K562 (cell line): ENCODE measurements at regions not wholly inside any gene's neighbourhood (a gene's known extent, or its start where the extent isn't known, plus 50 kb on each side); places are given as distances from the start of the nearest gene placed in this dataset.

Experiments used
- ATAC-seq: fragments of 200-7000 bp; cut with Tn5 transposase; 3 replicates; pipeline ENCODE4 v1.9.1; 2020; ENCODE audit warnings: moderate library complexity
- BruUV-seq: library from RNA; stranded (reverse); fragments of 400-500 nt; replicated peaks from 2 replicates; lab custom pipeline; 2021; lab: Mats Ljungman, UMichigan
- CTCF ChIA-PET: fragments of 300-600 bp; formaldehyde crosslinking; extraction: SDS; loops from one replicate; lab custom pipeline; 2021; ENCODE audit warnings: low intra/inter-chr PET ratio; lab: Yijun Ruan, JAX
- POLR2A ChIA-PET: fragments of 300-600, 350-650 bp; sonication (Branson Sonifier 250); formaldehyde crosslinking; extraction: SDS; loops from one replicate; lab custom pipeline; 2021; ENCODE audit warnings: antibody characterized with exemption, inconsistent platforms; lab: Yijun Ruan, JAX
- DNase-seq, 4 experiments: peaks; one replicate each; pipeline versions ENCODE4 v3.0.0 to v3.0.0-alpha.2; 2011 to 2018; ENCODE audit warnings: low spot score in 3 of 4, mixed read lengths in 3 of 4; ENCODE audit errors: extremely low read depth in 1 of 4
- FAIRE-seq: peaks from 2 replicates; lab custom pipeline; 2011; peaks lifted over from hg19 to GRCh38; lab: Jason Lieb, UNC
- H2AFZ ChIP-seq: 2 replicates; pipeline ENCODE4 v1.6.0; 2011; ENCODE audit warnings: low read depth, low read length, control low read depth, inconsistent platforms
- H3K27ac ChIP-seq: fragments of 200-600 bp; 3 replicates; pipeline ENCODE4 v1.8.0; 2011; ENCODE audit warnings: low read depth, mild to moderate bottlenecking, control low read depth, inconsistent platforms, low read length, moderate library complexity, mixed read lengths; ENCODE audit errors: extremely low read depth
- H3K27me3 ChIP-seq, 2 experiments: fragments of 300-600 bp in 1 of 2; 2 replicates in 1 of 2; 3 replicates in 1 of 2; pipeline versions ENCODE4 v1.6.0 to v1.8.0; 2011; ENCODE audit warnings: inconsistent platforms in 2 of 2, low read length in 2 of 2, mild to moderate bottlenecking in 1 of 2, mixed read lengths in 1 of 2, moderate library complexity in 1 of 2; ENCODE audit not compliant: control insufficient read depth in 2 of 2, insufficient read depth in 2 of 2
- H3K36me3 ChIP-seq: fragments of 300-600 bp; 3 replicates; pipeline ENCODE4 v1.8.0; 2011; ENCODE audit warnings: mild to moderate bottlenecking, low read length, inconsistent platforms; ENCODE audit not compliant: control insufficient read depth, insufficient read depth
- H3K4me1 ChIP-seq, 2 experiments: fragments of 200-600 bp in 1 of 2; replicated peaks in 1 of 2; 2 replicates in 1 of 2; 3 replicates in 1 of 2; pipeline versions ENCODE4 v1.5.1 to v1.8.0; 2011; ENCODE audit warnings: inconsistent platforms in 2 of 2, low read length in 2 of 2, mild to moderate bottlenecking in 1 of 2, mixed read lengths in 1 of 2, moderate library complexity in 1 of 2; ENCODE audit not compliant: control insufficient read depth in 2 of 2, insufficient read depth in 2 of 2
- H3K4me2 ChIP-seq: 2 replicates; pipeline ENCODE4 v1.6.1; 2011; ENCODE audit warnings: low read length, control low read depth, inconsistent platforms, mixed read lengths; ENCODE audit not compliant: insufficient read depth
- H3K4me3 ChIP-seq: fragments of 200-600 bp; sonication (generic), shearing (Covaris generic); 2 replicates; pipeline ENCODE4 v1.5.1; 2016; ENCODE audit warnings: control low read depth, inconsistent platforms
- H3K79me2 ChIP-seq: fragments of 200-600 bp; 3 replicates; pipeline ENCODE4 v1.8.0; 2011; ENCODE audit warnings: low read length, inconsistent platforms; ENCODE audit not compliant: control insufficient read depth, insufficient read depth
- H3K9ac ChIP-seq, 2 experiments: 2 replicates each; pipeline versions ENCODE4 v1.6.0 to v1.6.1; 2011; ENCODE audit warnings: low read depth in 2 of 2, low read length in 2 of 2, control low read depth in 1 of 2, inconsistent platforms in 1 of 2, mild to moderate bottlenecking in 1 of 2, mixed read lengths in 1 of 2; ENCODE audit not compliant: insufficient read depth in 1 of 2
- H3K9me1 ChIP-seq: one replicate; pipeline ENCODE4 v1.6.0; 2011; ENCODE audit warnings: inconsistent platforms, mild to moderate bottlenecking, low read length, moderate library complexity; ENCODE audit not compliant: control insufficient read depth, insufficient read depth
- H3K9me3 ChIP-seq: replicated peaks from 2 replicates; pipeline ENCODE4 v1.5.1; 2011; ENCODE audit warnings: low read depth, low read length, inconsistent platforms; ENCODE audit not compliant: control insufficient read depth, insufficient read depth
- H4K20me1 ChIP-seq: replicated peaks from 2 replicates; pipeline ENCODE4 v1.6.1; 2011; ENCODE audit warnings: low read length, inconsistent platforms, mixed read lengths; ENCODE audit not compliant: control insufficient read depth, insufficient read depth
- ETV1 ChIP-seq: fragments of 450-650 bp; conservative IDR thresholded peaks from 2 replicates; pipeline ENCODE4 v1.6.1; 2016; ENCODE audit warnings: missing genetic modification characterization, control low read depth, low read depth, missing compliant biosample characterization
- NCOA6 ChIP-seq: fragments of 450-650 bp; IDR thresholded peaks from 2 replicates; pipeline ENCODE4 v1.6.1; 2017; ENCODE audit warnings: mild to moderate bottlenecking
- POLR2A ChIP-seq: fragments of 450-650 bp; conservative IDR thresholded peaks from 2 replicates; pipeline ENCODE4 v1.6.1; 2016
- RBM25 ChIP-seq: fragments of 200-400 bp; formaldehyde crosslinking; IDR thresholded peaks from 2 replicates; pipeline ENCODE4 v1.6.1; 2018; ENCODE audit warnings: low read length, low read depth, moderate library complexity; ENCODE audit not compliant: severe bottlenecking
- THRA ChIP-seq: fragments of 450-650 bp; IDR thresholded peaks from 2 replicates; pipeline ENCODE4 v1.6.1; 2017; ENCODE audit warnings: mild to moderate bottlenecking, moderate library complexity
- ZNF140 ChIP-seq: fragments of 250-450 bp; sonication (Bioruptor Pico); IDR thresholded peaks from 2 replicates; pipeline ENCODE4 v1.8.0; 2021; ENCODE audit warnings: moderate library complexity, mild to moderate bottlenecking, inconsistent platforms
- ZNF609 ChIP-seq: sonication (generic); formaldehyde crosslinking; IDR thresholded peaks from 2 replicates; pipeline ENCODE4 v1.8.1; 2023; ENCODE audit warnings: missing genetic modification reagents, mild to moderate bottlenecking, borderline replicate concordance
- WGBS: fragments of 100-300 bp; shearing (Covaris generic); methylation state at CpG from one replicate; pipeline ENCODE4 v1.1.6; 2016; ENCODE audit warnings: low coverage, mixed read lengths; ENCODE audit not compliant: insufficient coverage; ENCODE audit errors: missing lambda C conversion rate; 5-methylcytosine and 5-hydroxymethylcytosine counted together
- in situ Hi-C: fragments of 300-500 bp; cut with MboI; formaldehyde crosslinking; loops from 4 replicates; pipeline ENCODE4 v1.15.0; 2018; ENCODE audit warnings: inconsistent platforms, mixed read lengths
- intact Hi-C: fragments of 100-400 bp; cut with micrococcal nuclease; formaldehyde crosslinking; loops from 2 replicates; pipeline ENCODE4 v1.14.2; 2022

- H3K27ac ChIP-seq, result no peak overlapping the region
- no peaks in the 10 kb centered on the region for H3K79me2 ChIP-seq
- H3K4me2 ChIP-seq, result no peak overlapping the region
- ATAC-seq (no peak), FAIRE-seq (no peak), DNase-seq (no peak)
- no peaks in the 10 kb centered on the region for H4K20me1 ChIP-seq
- no peak overlapping the region for H2AFZ ChIP-seq
- H3K4me1 ChIP-seq, result no peaks in the 10 kb centered on the region
- in situ Hi-C loops, result no loop called here
- POLR2A ChIA-PET, result no interaction called here
- H3K4me3 ChIP-seq, result no peak overlapping the region
- no peak overlapping the region for H3K9ac ChIP-seq
- BruUV-seq, result no TSS peak
- H3K36me3 ChIP-seq, result no peaks in the 10 kb centered on the region
- WGBS, result 0% methylated on average over 1 of the region's 1 CpG
- CTCF ChIA-PET, result no interaction called here
- no peaks in the 10 kb centered on the region for H3K9me1 ChIP-seq
- H3K9me3 ChIP-seq, result no peaks in the 10 kb centered on the region
- intact Hi-C loops, result no loop called here
- TF ChIP-seq ZNF140 (CRISPR knock-in tag) (no peak), ETV1 (tag) (no peak), NCOA6 (no peak), POLR2A (no peak), RBM25 (no peak), ZNF609 (CRISPR knock-in tag) (no peak), THRA (no peak)
- H3K27me3 ChIP-seq, result no peaks in the 10 kb centered on the region
Measured at GRCh38 chr20:60518022-60518421, 559.8 kb downstream of the CDH26 start.
